ENCODE measurements at regions not wholly inside any gene's neighbourhood (a gene's known extent, or its start where the extent isn't known, plus 50 kb on each side); places are given as distances from the start of the nearest gene placed in this dataset.
"Not testable (repeated sequence)": the region's sequence is repeated elsewhere in the genome, so short reads cannot be mapped to it uniquely, and the experiment has no call there.

DNA sequence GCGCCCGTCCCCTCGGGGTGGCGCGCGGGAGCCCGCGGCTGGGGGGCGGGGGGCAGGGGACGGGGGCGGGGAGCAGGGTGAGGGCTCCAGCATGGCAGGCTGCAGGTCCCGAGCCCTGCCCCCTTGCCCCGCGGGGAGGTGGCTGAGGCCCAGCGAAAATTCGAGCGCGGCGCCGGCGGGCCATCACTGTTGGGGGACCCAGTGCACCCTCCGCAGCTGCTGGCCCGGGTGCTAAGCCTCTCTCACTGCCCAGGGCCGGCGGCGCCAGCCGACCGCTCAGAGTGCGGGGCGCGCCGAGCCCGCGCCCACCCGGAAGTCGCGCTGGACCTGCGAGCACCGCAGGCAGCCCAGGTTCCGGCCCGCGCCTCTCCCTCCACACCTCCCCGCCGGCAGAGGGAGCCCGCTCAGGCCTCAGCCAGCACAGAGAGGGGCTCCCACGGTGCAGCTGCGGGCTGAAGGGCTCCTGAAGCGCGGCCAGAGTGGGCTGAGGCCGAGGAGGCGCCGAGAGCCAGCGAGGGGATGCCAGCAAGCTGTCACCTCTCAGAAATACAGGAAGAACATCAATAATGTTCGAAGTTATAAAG lies 290.8 kb upstream of the PRSS16 start:
- DNase-seq (ENCODE audit: low read depth), result peak; percentile 22
- TF ChIP-seq, protein P1, sequence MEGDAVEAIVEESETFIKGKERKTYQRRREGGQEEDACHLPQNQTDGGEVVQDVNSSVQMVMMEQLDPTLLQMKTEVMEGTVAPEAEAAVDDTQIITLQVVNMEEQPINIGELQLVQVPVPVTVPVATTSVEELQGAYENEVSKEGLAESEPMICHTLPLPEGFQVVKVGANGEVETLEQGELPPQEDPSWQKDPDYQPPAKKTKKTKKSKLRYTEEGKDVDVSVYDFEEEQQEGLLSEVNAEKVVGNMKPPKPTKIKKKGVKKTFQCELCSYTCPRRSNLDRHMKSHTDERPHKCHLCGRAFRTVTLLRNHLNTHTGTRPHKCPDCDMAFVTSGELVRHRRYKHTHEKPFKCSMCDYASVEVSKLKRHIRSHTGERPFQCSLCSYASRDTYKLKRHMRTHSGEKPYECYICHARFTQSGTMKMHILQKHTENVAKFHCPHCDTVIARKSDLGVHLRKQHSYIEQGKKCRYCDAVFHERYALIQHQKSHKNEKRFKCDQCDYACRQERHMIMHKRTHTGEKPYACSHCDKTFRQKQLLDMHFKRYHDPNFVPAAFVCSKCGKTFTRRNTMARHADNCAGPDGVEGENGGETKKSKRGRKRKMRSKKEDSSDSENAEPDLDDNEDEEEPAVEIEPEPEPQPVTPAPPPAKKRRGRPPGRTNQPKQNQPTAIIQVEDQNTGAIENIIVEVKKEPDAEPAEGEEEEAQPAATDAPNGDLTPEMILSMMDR (IDR thresholded peaks at IDR 0.05; ENCODE audit: low read depth, low read length, missing control alignments), result peak; percentile 57
- H3K4me3 ChIP-seq (ENCODE audit: low read depth, low read length), result peak overlapping the region; percentile 45
- in situ Hi-C loops (cut with HindIII; ENCODE audit: low sequenced_read_pairs), result not testable (repeated sequence)

DNA sequence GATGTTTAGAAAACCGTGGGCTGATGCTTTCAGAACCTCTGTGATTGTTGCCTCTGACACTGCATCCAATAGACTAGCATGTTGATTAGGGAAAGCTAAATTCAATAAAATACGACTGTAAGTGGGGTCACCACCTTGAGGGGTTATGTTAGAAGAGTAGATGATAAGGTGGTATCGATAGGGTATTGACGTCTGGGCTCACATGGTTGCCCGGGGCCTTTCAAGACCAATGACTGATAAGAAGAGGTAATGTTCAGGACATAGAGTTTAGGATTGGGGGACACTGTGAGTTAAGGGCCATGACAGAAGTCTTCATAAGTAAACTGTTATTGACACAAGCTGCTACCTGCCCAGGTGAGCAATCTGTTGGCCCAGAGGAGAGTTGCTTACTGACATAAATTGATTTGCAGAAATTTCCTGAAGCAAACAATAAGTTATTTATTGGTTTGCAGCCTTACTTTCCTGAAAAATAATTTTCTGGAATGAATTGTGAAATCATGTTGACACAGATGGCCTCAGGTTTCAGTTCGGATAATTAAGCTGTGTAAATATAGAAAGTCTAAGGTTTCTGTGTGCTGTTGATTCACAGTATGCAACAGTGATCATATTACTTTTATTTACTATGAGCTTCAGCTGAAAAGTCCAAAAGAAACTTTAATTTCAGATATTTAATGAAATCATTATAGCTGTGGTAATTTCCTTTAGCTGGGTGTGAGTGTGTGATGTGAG lies 289.9 kb upstream of the PRSS16 start:
- DNase-seq (ENCODE audit: low read depth); in situ Hi-C loops (cut with HindIII; ENCODE audit: low sequenced_read_pairs): not testable (repeated sequence)

DNA sequence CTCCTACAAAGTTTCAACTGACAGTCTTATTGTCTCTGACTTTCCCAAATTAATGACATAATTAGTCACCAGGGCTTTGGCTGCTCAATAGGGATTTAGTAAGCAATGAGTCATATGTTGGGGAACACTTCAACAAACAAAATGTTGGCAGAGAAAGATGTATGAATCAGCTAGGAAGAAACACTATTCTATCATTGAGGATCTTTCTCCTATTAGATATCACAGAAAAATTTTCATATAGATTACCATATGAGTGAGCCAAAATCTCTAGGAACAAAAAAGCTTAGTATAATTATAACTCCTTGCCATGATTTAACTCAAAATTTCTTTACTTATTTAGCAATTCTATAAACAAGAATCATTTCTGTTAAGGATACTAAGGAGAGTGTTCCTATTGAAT lies 286.3 kb upstream of the PRSS16 start:
- in situ Hi-C loops (cut with HindIII; ENCODE audit: low sequenced_read_pairs); DNase-seq (ENCODE audit: low read depth); H3K4me3 ChIP-seq (ENCODE audit: low read depth, low read length): not testable (repeated sequence)

More for the DNA sequence above, 289.9 kb upstream of the PRSS16 start:
- peak overlapping the region; percentile 45 for H3K4me3 ChIP-seq (ENCODE audit: low read depth, low read length)

DNA sequence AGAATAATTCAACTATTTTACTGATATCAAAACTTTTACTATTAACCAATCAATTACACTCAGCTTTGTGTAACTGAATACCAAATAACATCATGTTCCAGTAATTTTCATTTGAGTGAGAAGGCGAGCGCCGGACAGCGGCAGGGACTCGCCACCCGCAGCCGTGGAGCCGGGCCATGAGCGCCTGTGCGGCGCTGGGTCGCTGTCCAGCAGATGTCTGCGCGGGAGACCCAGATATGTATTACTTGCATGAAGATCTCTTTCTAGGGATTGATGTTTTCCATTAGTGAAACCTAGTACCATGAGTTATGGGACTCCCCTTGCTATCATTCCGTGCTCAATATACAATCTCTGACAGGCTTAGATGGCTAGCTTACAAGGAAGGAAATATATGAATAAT lies 245.1 kb upstream of the PRSS16 start:
- no peak overlapping the region for H3K4me3 ChIP-seq (ENCODE audit: low read depth, low read length)
- no peak for DNase-seq (ENCODE audit: low read depth)
- TF ChIP-seq, protein P1 (IDR thresholded peaks at IDR 0.05; ENCODE audit: low read depth, low read length, missing control alignments), result no peak
- in situ Hi-C loops (cut with HindIII; ENCODE audit: low sequenced_read_pairs), result no loop called here

DNA sequence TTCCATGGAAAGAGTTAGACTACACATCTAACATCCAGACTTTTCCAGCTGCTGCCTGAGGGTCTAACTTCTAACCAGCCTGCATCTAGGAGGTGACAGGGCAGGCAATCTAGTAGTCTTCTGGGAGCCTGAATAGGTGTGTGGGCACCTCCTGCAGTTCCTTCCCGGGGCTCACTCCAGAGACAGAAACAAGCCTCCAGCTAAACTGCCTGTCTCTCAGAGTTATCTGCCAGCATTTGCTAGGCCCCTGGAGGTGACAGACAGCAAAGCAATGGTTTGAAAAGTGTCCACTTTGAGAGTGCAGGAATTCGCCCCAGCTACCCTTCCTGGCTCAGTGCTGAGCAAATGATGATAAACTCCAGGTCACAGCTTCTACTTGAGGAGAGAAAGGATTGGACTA lies 240.5 kb upstream of the PRSS16 start:
- in situ Hi-C loops (cut with HindIII; ENCODE audit: low sequenced_read_pairs), result no loop called here
- no peak overlapping the region for H3K4me3 ChIP-seq (ENCODE audit: low read depth, low read length)
- DNase-seq (ENCODE audit: low read depth), result no peak
- TF ChIP-seq, protein P1 (IDR thresholded peaks at IDR 0.05; ENCODE audit: low read depth, low read length, missing control alignments), result no peak

DNA sequence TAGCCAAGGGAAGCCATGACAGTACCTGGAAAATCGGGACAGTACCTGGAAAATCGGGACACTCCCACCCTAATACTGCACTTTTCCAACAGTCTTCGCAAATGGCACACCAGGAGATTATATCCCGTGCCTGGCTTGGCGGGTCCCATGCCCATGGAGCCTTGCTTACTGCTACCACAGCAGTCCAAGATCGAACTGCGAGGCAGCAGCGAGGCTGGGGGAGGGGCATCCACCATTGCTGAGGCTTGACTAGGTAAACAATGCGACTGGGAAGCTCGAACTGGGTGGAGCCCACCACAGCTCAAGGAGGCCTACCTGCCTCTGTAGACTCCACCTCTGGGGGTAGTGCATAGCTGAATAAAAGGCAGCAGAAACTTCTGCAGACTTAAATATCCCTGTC lies 238.9 kb upstream of the PRSS16 start:
- DNase-seq (ENCODE audit: low read depth); in situ Hi-C loops (cut with HindIII; ENCODE audit: low sequenced_read_pairs); H3K4me3 ChIP-seq (ENCODE audit: low read depth, low read length): not testable (repeated sequence)

DNA sequence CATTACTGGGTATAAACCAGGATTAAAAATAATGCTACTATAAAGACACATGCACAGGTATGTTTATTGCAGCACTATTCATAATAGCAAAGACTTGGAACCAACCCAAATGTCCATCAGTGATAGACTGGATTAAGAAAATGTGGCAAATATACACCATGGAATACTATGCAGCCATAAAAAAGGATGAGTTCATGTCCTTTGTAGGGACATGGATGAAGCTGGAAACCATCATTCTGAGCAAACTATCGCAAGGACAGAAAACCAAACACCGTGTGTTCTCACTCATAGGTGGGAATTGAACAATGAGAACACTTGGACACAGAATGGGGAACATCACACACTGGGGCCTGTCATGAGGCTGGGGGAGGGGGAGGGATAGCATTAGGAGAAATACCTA lies 233.4 kb upstream of the PRSS16 start:
- in situ Hi-C loops (cut with HindIII; ENCODE audit: low sequenced_read_pairs), result not testable (repeated sequence)

DNA sequence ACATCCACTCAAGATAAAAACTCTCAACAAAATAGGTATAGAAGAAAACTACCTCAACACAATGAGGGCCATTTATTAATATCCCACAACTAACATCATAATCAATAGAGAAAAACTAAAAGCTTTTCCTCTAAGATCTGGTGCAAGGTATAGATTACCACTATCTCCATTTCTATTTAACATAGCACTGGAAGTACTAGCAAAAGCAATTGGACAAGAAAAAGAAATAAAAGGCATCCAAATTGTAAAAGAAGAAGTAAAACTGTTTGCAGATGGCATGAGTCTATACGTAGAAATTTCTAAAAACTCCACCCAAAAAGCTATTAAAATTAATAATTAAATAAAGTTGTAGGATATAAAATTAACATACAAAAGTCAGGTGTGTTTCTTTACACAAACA lies 230.8 kb upstream of the PRSS16 start:
- TF ChIP-seq, protein P1 (IDR thresholded peaks at IDR 0.05; ENCODE audit: low read depth, low read length, missing control alignments), result no peak
- no peak for DNase-seq (ENCODE audit: low read depth)
- no peak overlapping the region for H3K4me3 ChIP-seq (ENCODE audit: low read depth, low read length)
- in situ Hi-C loops (cut with HindIII; ENCODE audit: low sequenced_read_pairs), result no loop called here

More for the DNA sequence above, 233.4 kb upstream of the PRSS16 start:
- not testable (repeated sequence) for DNase-seq (ENCODE audit: low read depth); H3K4me3 ChIP-seq (ENCODE audit: low read depth, low read length)

DNA sequence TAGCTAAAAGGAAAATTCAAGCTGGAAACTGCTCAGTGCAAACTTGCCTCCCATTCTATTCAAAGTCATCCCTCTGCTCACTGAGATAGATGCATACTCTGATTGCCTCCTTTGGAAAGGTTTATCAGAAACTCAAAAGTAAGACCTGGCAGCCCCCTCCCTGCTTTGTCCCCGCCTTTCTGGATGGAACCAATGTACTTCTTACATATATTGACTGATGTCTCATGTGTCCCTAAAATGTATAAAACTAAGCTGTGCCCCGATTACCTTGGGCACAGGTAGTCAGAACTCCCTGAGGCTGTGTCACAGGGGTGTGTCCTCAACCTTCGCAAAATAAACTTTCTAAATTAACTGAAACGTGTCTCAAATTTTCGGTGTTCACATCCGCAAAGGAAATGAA lies 229.1 kb upstream of the PRSS16 start:
- H3K4me3 ChIP-seq (ENCODE audit: low read depth, low read length); in situ Hi-C loops (cut with HindIII; ENCODE audit: low sequenced_read_pairs); DNase-seq (ENCODE audit: low read depth): not testable (repeated sequence)
